MM.1S (cell line): ENCODE measurements at regions not wholly inside any gene's neighbourhood (a gene's known extent, or its start where the extent isn't known, plus 50 kb on each side); places are given as distances from the start of the nearest gene placed in this dataset.
A peak's percentile ranks its signal among the peaks of the same experiment; 100 is the strongest.

ENCODE experiments used
- DNase-seq: peaks from one replicate; pipeline ENCODE4 v3.0.0-alpha.2; 2015
- H2AFZ ChIP-seq: fragments of 300-600 bp; sonication (generic); 2 replicates; pipeline ENCODE4 v1.6.0; 2016; ENCODE audit warnings: antibody characterized with exemption, low read length
- H3F3A ChIP-seq: fragments of 300-600 bp; sonication (generic); 2 replicates; pipeline ENCODE4 v1.6.1; 2016; ENCODE audit warnings: mild to moderate bottlenecking, antibody characterized with exemption, low read length, moderate library complexity, mixed read lengths; ENCODE audit not compliant: insufficient read depth
- H3K27ac ChIP-seq: fragments of 300-600 bp; sonication (generic); 2 replicates; pipeline ENCODE4 v1.5.1; 2016; ENCODE audit warnings: mild to moderate bottlenecking, low read length
- H3K27me3 ChIP-seq: fragments of 300-600 bp; sonication (generic); replicated peaks from 2 replicates; pipeline ENCODE4 v1.6.0; 2016; ENCODE audit warnings: low read length; ENCODE audit not compliant: insufficient read depth
- H3K36me3 ChIP-seq: fragments of 300-600 bp; sonication (generic); replicated peaks from 2 replicates; pipeline ENCODE4 v1.6.1; 2016; ENCODE audit warnings: mild to moderate bottlenecking, low read length, mixed read lengths; ENCODE audit not compliant: insufficient read depth
- H3K4me1 ChIP-seq: fragments of 300-600 bp; sonication (generic); 2 replicates; pipeline ENCODE4 v1.6.1; 2016; ENCODE audit warnings: low read length, mixed read lengths
- H3K4me2 ChIP-seq: fragments of 300-600 bp; sonication (generic); 2 replicates; pipeline ENCODE4 v1.6.0; 2016; ENCODE audit warnings: low read depth, low read length
- H3K4me3 ChIP-seq: fragments of 300-600 bp; sonication (generic); 2 replicates; pipeline ENCODE4 v1.5.1; 2016; ENCODE audit warnings: low read length, mixed read lengths
- H3K79me2 ChIP-seq: fragments of 300-600 bp; sonication (generic); 2 replicates; pipeline ENCODE4 v1.6.1; 2016; ENCODE audit warnings: mixed run types, low read length, mixed read lengths
- H3K9ac ChIP-seq: fragments of 300-600 bp; sonication (generic); 2 replicates; pipeline ENCODE4 v1.6.1; 2016; ENCODE audit warnings: low read length, mixed read lengths
- H3K9me2 ChIP-seq: fragments of 300-600 bp; sonication (generic); replicated peaks from 2 replicates; pipeline ENCODE4 v1.6.1; 2016; ENCODE audit warnings: mild to moderate bottlenecking, low read length, mixed read lengths; ENCODE audit not compliant: insufficient read depth
- H3K9me3 ChIP-seq: fragments of 300-600 bp; sonication (generic); replicated peaks from 2 replicates; pipeline ENCODE4 v1.6.1; 2016; ENCODE audit warnings: mild to moderate bottlenecking, low read length, mixed read lengths; ENCODE audit not compliant: insufficient read depth
- H4K20me1 ChIP-seq: fragments of 300-600 bp; sonication (generic); 2 replicates; pipeline ENCODE4 v1.6.1; 2016; ENCODE audit warnings: mild to moderate bottlenecking, low read length, moderate library complexity, mixed read lengths; ENCODE audit not compliant: insufficient read depth
- CTCF ChIP-seq: fragments of 300-600 bp; sonication (generic); IDR thresholded peaks from 2 replicates; pipeline ENCODE4 v1.5.1; 2016; ENCODE audit warnings: antibody characterized with exemption, low read length, mixed read lengths
- EZH2 ChIP-seq: fragments of 300-600 bp; sonication (generic); optimal IDR thresholded peaks from 2 replicates; pipeline ENCODE3; 2017; ENCODE audit warnings: low read depth, mild to moderate bottlenecking, antibody characterized with exemption, low read length, mixed read lengths
- EZH2phosphoT487 ChIP-seq: fragments of 300-600 bp; sonication (generic); IDR thresholded peaks from 2 replicates; pipeline ENCODE4 v1.6.1; 2018; ENCODE audit warnings: antibody characterized with exemption, low read length

GRCh38 chr3:147117631-147118030, 288.7 kb downstream of the ZIC4 start:
- no peak overlapping the region for H3K4me2 ChIP-seq
- H2AFZ ChIP-seq = no peak overlapping the region
- H4K20me1 ChIP-seq = no peaks in the 10 kb centered on the region
- no peak for TF ChIP-seq EZH2
- no peak for TF ChIP-seq CTCF
- no peak for TF ChIP-seq EZH2phosphoT487
- H3K4me1 ChIP-seq = peaks cover 9% of the 10 kb centered on the region
- DNase-seq = no peak
- H3K79me2 ChIP-seq = no peaks in the 10 kb centered on the region
- H3K27me3 ChIP-seq = no peaks in the 10 kb centered on the region
- H3F3A ChIP-seq = peaks cover 4% of the 10 kb centered on the region; the same call in 1 of the 2 replicates
- H3K9me3 ChIP-seq = no peaks in the 10 kb centered on the region
- no peaks in the 10 kb centered on the region for H3K9me2 ChIP-seq
- H3K36me3 ChIP-seq = no peaks in the 10 kb centered on the region
- H3K27ac ChIP-seq = no peak overlapping the region
- no peak overlapping the region for H3K4me3 ChIP-seq
- H3K9ac ChIP-seq = no peak overlapping the region

DNA sequence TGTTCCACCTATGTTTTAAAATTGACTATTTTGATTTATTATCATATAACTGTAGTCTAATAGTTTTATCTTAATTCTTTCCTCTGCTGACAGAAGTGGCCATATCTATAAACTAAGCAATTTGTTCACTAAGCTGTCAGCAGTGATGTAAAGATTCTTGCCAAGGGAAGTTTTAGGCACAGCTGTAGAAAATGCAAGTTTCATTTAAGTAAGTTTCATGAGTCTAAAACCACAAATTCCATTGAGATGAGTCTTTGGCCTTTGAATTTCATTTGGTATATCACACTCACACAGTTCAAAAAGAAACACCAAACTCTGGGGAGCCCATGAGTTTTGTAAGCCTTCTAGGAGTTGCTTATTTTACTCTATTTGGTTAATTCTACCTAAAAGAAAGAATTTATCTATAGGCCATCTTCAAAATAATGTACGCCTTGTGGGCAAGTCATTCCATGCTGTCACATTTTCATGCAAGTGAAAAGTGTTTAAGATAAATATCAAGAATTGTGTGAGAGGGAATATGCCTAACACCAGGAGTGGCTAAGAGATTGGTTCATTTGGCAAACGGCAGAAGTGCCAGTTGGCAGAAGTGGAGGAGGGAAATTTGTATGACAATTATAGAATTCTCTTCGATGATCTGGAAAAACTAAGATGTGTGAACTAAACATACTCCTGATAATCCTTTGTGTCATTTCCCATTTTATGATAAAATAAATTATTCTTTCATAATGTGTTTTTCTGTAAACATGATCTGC, 292.9 kb downstream of the ZIC4 start:
- Histone ChIP-seq H2AFZ (no peak overlapping the region), H3K27ac (peak overlapping the region; percentile 26; the same call in 1 of the 2 replicates), H3F3A (peaks cover 4% of the 10 kb centered on the region; the same call in 1 of the 2 replicates), H3K27me3 (no peaks in the 10 kb centered on the region), H3K4me2 (no peak overlapping the region), H4K20me1 (no peaks in the 10 kb centered on the region), H3K4me3 (no peak overlapping the region), H3K79me2 (no peaks in the 10 kb centered on the region), H3K9me3 (no peaks in the 10 kb centered on the region), H3K4me1 (peaks cover 9% of the 10 kb centered on the region), H3K9me2 (no peaks in the 10 kb centered on the region), H3K36me3 (no peaks in the 10 kb centered on the region), H3K9ac (no peak overlapping the region)
- TF ChIP-seq EZH2phosphoT487 (no peak), EZH2 (no peak), CTCF (no peak)
- DNase-seq = peak; percentile 79

DNA sequence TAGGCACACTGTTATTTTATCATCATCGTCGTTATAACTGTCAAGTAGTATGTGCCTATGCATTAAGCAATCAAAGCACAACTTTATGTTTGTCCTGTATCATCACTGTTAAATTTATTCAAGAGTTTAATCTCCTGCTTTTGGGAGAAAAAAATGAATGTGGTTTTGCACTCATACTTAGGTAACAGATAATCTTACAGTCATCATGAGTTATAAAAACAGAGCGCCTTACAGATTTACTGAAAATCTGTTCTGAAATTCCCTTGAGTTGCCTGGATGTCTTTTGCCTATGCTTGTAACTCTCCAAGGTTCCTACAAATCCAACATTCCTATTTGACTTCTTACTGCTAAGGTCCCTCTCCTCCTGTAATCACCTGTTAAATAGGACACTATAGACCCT, 307.3 kb downstream of the ZIC4 start:
- Histone ChIP-seq H2AFZ (no peak overlapping the region), H3F3A (no peaks in the 10 kb centered on the region), H3K79me2 (no peaks in the 10 kb centered on the region), H3K4me2 (no peak overlapping the region), H3K27me3 (no peaks in the 10 kb centered on the region), H3K4me3 (no peak overlapping the region), H3K9me3 (no peaks in the 10 kb centered on the region), H3K9me2 (no peaks in the 10 kb centered on the region), H4K20me1 (no peaks in the 10 kb centered on the region), H3K27ac (no peak overlapping the region), H3K9ac (no peak overlapping the region), H3K4me1 (no peaks in the 10 kb centered on the region), H3K36me3 (no peaks in the 10 kb centered on the region)
- TF ChIP-seq CTCF (no peak), EZH2 (no peak), EZH2phosphoT487 (no peak)
- no peak for DNase-seq
